OCI-LY1 (cell line): ENCODE measurements at regions not wholly inside any gene's neighbourhood (a gene's known extent, or its start where the extent isn't known, plus 50 kb on each side); places are given as distances from the start of the nearest gene placed in this dataset.

Source experiments
- EZH2 ChIP-seq: fragments of 200-600 bp; sonication (generic), shearing (Covaris generic); IDR thresholded peaks from 2 replicates; pipeline ENCODE4 v1.8.0; 2017; ENCODE audit warnings: borderline replicate concordance, mixed run types, mild to moderate bottlenecking, antibody characterized with exemption, low read length, moderate library complexity, mixed read lengths
- TF ChIP-seq, protein P1 (sequence below): fragments of 200-600 bp; sonication (generic), shearing (Covaris generic); IDR thresholded peaks from 2 replicates; pipeline ENCODE4 v1.5.1; 2017; ENCODE audit warnings: mild to moderate bottlenecking, antibody characterized with exemption, low read length, moderate library complexity, mixed read lengths

- TF ChIP-seq, protein P1, sequence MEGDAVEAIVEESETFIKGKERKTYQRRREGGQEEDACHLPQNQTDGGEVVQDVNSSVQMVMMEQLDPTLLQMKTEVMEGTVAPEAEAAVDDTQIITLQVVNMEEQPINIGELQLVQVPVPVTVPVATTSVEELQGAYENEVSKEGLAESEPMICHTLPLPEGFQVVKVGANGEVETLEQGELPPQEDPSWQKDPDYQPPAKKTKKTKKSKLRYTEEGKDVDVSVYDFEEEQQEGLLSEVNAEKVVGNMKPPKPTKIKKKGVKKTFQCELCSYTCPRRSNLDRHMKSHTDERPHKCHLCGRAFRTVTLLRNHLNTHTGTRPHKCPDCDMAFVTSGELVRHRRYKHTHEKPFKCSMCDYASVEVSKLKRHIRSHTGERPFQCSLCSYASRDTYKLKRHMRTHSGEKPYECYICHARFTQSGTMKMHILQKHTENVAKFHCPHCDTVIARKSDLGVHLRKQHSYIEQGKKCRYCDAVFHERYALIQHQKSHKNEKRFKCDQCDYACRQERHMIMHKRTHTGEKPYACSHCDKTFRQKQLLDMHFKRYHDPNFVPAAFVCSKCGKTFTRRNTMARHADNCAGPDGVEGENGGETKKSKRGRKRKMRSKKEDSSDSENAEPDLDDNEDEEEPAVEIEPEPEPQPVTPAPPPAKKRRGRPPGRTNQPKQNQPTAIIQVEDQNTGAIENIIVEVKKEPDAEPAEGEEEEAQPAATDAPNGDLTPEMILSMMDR, result no peak
- TF ChIP-seq EZH2, result no peak
Observed at GRCh38 chr17:79513820-79514535, 96.9 kb downstream of the RBFOX3 start.
